ENCODE measurements at regions not wholly inside any gene's neighbourhood (a gene's known extent, or its start where the extent isn't known, plus 50 kb on each side); places are given as distances from the start of the nearest gene placed in this dataset.

DNA sequence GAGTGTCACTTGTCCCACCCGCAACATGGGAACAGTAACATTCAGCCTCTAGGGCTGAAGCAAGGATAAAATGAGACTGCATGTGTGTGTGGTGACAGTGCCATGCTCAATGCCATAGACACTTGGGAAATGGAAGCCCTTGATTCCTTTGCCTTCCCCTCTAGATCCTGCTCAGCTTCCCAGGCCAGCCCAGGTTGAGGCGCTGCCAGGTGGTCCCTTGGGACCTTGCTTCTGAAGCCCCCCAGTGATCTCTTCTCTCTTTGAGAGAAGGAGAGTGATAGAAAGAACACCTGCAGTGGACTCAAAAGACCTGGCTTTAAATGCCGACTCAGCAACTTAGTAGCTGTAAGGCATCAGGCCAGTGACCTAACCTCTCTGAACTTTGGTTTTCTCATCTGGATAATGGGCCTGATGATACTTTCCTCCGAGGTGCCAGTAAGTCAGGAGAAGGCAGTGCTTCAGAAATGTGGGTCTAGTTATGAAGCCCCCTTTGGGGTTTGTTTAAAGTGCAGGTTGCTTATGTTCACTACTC is 144.5 kb downstream of the RPLP1 start:
- H3K9me3 ChIP-seq: no peaks in the 10 kb centered on the region
- WGBS, 2 donors: 92 to 97% methylated on average over 4 of the region's 4 CpGs
- no peak overlapping the region for H3K4me3 ChIP-seq
- ATAC-seq (no peak), DNase-seq (no peak)
- TF ChIP-seq, protein P1, sequence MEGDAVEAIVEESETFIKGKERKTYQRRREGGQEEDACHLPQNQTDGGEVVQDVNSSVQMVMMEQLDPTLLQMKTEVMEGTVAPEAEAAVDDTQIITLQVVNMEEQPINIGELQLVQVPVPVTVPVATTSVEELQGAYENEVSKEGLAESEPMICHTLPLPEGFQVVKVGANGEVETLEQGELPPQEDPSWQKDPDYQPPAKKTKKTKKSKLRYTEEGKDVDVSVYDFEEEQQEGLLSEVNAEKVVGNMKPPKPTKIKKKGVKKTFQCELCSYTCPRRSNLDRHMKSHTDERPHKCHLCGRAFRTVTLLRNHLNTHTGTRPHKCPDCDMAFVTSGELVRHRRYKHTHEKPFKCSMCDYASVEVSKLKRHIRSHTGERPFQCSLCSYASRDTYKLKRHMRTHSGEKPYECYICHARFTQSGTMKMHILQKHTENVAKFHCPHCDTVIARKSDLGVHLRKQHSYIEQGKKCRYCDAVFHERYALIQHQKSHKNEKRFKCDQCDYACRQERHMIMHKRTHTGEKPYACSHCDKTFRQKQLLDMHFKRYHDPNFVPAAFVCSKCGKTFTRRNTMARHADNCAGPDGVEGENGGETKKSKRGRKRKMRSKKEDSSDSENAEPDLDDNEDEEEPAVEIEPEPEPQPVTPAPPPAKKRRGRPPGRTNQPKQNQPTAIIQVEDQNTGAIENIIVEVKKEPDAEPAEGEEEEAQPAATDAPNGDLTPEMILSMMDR (IDR thresholded peaks at IDR 0.05): no peak
- no peak overlapping the region for H3K27ac ChIP-seq
- intact Hi-C loops (cut with DNase I): loop anchor here in 2 of 10 donors (5.0 to 10.0 kb wide), 2 partner anchors 128 to 500 kb away; partner anchors contain the start of gene TLE3 (in 1 of the 2)
- peaks cover 0 to 27% (median 0%) of the 10 kb centered on the region in 7 donors for H3K27me3 ChIP-seq
- H3K36me3 ChIP-seq: no peaks in the 10 kb centered on the region
- H3K4me1 ChIP-seq: peaks cover 18 to 35% (median 28%) of the 10 kb centered on the region in 9 donors

DNA sequence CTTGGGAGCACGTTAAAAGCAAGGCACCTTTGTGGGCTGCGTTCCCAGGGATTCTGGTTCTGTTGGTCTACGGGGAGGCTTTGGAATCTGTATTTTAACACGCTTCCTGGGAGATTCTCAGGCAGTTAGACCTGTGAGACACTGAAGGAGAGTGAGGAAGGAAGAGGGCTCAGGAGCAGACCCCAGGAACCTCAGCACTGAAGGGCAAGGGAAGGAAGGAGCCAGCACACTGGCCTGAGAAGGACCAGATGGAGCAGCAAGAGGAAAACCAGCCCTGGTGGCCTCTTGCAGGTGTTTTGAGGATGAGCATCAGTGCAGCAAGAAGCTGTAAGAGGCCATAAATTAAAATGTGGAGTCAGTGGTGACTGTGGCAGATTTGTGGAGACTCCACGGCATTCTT is 146.7 kb downstream of the RPLP1 start:
- intact Hi-C loops (cut with DNase I): loop anchor here in 2 of 10 donors (5.0 to 10.0 kb wide), 2 partner anchors 126 to 498 kb away; partner anchors contain the start of gene TLE3 (in 1 of the 2)
- H3K27ac ChIP-seq: no peak overlapping the region
- H3K27me3 ChIP-seq: peaks cover 0 to 27% (median 0%) of the 10 kb centered on the region in 7 donors
- no peak overlapping the region for H3K4me3 ChIP-seq
- WGBS, 2 donors: 86 to 93% methylated on average over 5 of the region's 5 CpGs
- no peaks in the 10 kb centered on the region for H3K36me3 ChIP-seq
- peaks cover 17 to 32% (median 22%) of the 10 kb centered on the region in 9 donors for H3K4me1 ChIP-seq
- H3K9me3 ChIP-seq: no peaks in the 10 kb centered on the region
- ATAC-seq: no peak
- no peak for DNase-seq
- TF ChIP-seq, protein P1 (IDR thresholded peaks at IDR 0.05): no peak

DNA sequence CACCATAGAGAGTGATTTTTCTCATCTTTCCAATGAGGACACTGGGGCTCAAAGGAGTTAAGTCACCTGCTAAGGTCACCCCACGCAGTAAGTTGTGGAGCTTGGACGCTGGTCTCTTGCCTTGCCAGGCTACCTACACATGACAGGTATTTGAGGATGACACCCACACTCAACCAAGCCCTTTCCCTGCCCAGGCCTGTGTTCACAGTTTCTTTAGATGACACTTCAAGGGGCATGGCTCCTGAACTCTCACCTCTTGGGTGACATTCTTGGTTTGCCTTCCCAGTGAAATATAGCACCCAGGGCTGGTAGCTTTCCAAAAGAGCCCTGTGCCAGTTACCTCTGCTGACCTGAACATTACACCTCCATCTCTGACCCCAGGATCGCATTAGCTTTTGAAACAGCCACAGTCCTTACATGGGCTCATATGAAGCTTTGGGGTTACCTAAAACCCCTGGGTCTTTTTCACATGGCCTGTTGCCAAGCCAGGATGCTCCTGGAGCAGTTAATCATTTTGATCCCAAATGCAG is 148.0 kb downstream of the RPLP1 start:
- peaks cover 0 to 27% (median 0%) of the 10 kb centered on the region in 7 donors for H3K27me3 ChIP-seq
- DNase-seq (no peak), ATAC-seq (no peak)
- H3K9me3 ChIP-seq: no peaks in the 10 kb centered on the region
- H3K36me3 ChIP-seq: no peaks in the 10 kb centered on the region
- TF ChIP-seq, protein P1 (IDR thresholded peaks at IDR 0.05): no peak
- intact Hi-C loops (cut with DNase I): no loop called here
- no peak overlapping the region for H3K4me3 ChIP-seq
- 81 to 90% methylated on average over 3 of the region's 3 CpGs for WGBS, 2 donors
- no peak overlapping the region for H3K27ac ChIP-seq
- peaks cover 6 to 19% (median 9%) of the 10 kb centered on the region in 9 donors for H3K4me1 ChIP-seq

DNA sequence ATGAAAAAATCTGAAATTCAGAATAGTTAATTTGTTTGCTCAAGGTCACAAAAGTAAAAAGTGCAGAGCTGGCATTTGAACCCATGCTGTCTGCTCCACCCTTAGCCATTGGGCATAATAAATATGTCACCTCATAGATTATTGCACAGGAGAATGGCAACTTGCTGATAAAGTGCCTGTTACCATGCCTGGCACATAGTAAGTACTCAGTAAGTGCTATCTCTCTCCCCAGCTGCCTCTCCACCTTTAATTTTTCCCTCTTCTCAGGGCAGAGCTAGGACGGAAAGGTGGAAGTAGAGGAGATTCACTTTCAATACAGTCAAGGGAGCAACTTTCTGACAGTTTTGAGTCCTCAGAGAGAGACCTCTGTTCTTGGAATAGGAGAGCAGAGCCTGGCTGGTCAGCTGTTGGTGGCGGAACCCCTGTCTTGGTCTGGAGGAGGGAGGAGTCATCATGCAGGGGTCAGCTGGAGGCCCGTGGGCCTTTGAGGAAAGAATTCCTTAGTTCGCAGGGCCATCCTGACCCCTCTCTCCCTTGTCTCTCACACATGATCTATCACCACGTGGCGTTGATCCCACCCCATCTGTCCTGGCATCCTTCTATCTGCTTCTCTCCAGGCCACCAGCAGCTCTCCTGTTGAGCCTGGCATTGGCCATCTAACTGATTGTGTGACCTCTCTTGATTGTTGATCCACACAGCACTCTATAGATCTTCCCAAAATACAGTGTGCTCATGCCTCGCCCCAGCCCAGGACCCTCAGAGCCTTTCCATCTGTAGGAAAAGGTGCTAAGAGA is 149.3 kb downstream of the RPLP1 start:
- H3K9me3 ChIP-seq: no peaks in the 10 kb centered on the region
- 82 to 90% methylated on average over 7 of the region's 7 CpGs for WGBS, 2 donors
- no peaks in the 10 kb centered on the region for H3K36me3 ChIP-seq
- ATAC-seq (no peak), DNase-seq (no peak)
- TF ChIP-seq, protein P1 (IDR thresholded peaks at IDR 0.05): no peak
- H3K4me3 ChIP-seq: no peak overlapping the region
- H3K27ac ChIP-seq: no peak overlapping the region
- peaks cover 0 to 10% (median 0%) of the 10 kb centered on the region in 9 donors for H3K4me1 ChIP-seq
- intact Hi-C loops (cut with DNase I): no loop called here
- peaks cover 0 to 27% (median 0%) of the 10 kb centered on the region in 7 donors for H3K27me3 ChIP-seq

Data from heart right ventricle (tissue), 16 donors.